Esophagus squamous epithelium (tissue), 5 donors: ENCODE measurements at regions not wholly inside any gene's neighbourhood (a gene's known extent, or its start where the extent isn't known, plus 50 kb on each side); places are given as distances from the start of the nearest gene placed in this dataset.

Experiments used
- DNase-seq: peaks from one replicate; lab custom pipeline; 2025; lab: John Stamatoyannopoulos, UW
- H3K27ac ChIP-seq, 4 donors: fragments of 200-600 bp; sonication (generic); one replicate each; pipeline ENCODE4 v1.5.1; 2016 to 2019; ENCODE audit warnings: mild to moderate bottlenecking in 1 of 4
- H3K27me3 ChIP-seq, 4 donors: fragments of 200-600 bp; sonication (generic); 1 replicate in 3 of 4; 2 replicates in 1 of 4; pipeline versions ENCODE4 v1.5.1 to v1.6.0; 2017 to 2021; ENCODE audit warnings: antibody characterized with exemption in 1 of 4
- H3K36me3 ChIP-seq, 3 donors: fragments of 200-600 bp; sonication (generic); one replicate each; pipeline ENCODE4 v1.5.1; 2016 to 2019
- H3K4me1 ChIP-seq, 3 donors: fragments of 200-600 bp; sonication (generic); one replicate each; pipeline ENCODE4 v1.5.1; 2017 to 2019
- H3K4me3 ChIP-seq, 4 donors: fragments of 200-600 bp; sonication (generic); 1 replicate in 3 of 4; 2 replicates in 1 of 4; pipeline ENCODE4 v1.5.1; 2016 to 2019; ENCODE audit warnings: mild to moderate bottlenecking in 2 of 4, moderate library complexity in 1 of 4
- H3K9me3 ChIP-seq, 3 donors: fragments of 200-600 bp; sonication (generic); one replicate each; pipeline ENCODE4 v1.5.1; 2016 to 2019
- POLR2A ChIP-seq, 4 donors: fragments of 450-650 bp; IDR thresholded peaks; one replicate each; pipeline ENCODE4 v1.6.1; 2017; ENCODE audit warnings: antibody characterized with exemption in 4 of 4, mild to moderate bottlenecking in 4 of 4, moderate library complexity in 3 of 4
- WGBS, 2 donors: methylation state at CpG; one replicate each; pipeline ENCODE4 v1.1.5; 2018; 5-methylcytosine and 5-hydroxymethylcytosine counted together
- intact Hi-C: fragments of 100-400 bp; cut with DNase I; formaldehyde crosslinking; loops from one replicate; pipeline ENCODE4 v1.15.0; 2022
- TF ChIP-seq, protein P1 (sequence below), 6 experiments: fragments of 450-650 bp in 4 of 6; fragments of 200-600 bp in 2 of 6; sonication (generic) in 2 of 6; IDR thresholded peaks; one replicate each; pipeline ENCODE4 v1.5.1; 2016 to 2019; ENCODE audit warnings: antibody characterized with exemption in 6 of 6, mild to moderate bottlenecking in 4 of 6, moderate library complexity in 4 of 6
- donor health status: DM: yes; HTN: yes; CAD: no.

DNA sequence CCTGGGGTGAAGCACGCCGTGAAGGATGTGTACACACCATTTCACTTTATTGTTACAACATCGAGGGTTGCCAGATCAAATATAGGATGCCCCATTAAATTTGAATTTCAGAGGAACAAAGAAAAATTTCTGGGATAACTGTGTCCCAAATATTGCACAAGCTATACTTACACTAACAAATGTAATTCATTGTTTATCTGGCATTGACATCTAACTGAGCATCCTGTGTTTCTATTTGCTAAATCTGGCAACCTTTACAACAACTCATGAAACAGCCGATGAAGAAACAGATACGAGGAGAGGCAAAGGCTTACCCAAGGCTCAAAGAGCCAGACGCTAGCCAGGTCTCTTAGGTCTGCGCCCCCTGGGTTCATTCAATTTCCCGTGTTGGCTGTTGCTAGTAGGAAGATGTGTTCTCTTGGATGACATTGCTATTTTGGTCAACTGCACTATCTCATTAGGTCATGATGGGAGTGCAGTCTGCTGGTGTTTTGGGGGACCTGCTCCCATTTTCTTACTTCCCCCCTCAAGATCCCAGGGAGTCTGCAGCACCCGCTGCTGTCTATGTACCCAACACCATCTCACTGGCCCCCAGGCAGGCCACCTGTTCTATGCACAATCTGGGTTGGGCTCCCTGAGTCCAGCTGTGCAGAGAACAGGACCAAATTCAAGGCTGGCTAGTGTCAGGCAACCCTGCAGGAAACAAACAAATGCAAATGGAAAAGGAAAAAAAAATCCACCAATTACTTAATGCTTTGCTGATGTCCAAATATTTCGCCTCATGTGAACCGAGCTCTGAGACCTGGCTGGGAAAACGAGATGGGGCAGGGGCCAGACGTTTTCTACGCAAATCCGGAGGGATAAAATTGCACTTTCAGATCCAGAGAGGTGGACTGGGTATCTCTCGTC is 560.9 kb downstream of the MIAT start:
- Histone ChIP-seq H3K9me3 (peaks cover 0 to 7% (median 0%) of the 10 kb centered on the region in 3 donors), H3K4me1 (peaks cover 0 to 18% (median 8%) of the 10 kb centered on the region in 3 donors), H3K4me3 (no peak overlapping the region), H3K27me3 (peaks cover 0 to 3% (median 0%) of the 10 kb centered on the region in 4 donors), H3K27ac (peak overlapping the region in 3 of 4 donors; percentile 19 to 62 (median 60)), H3K36me3 (no peaks in the 10 kb centered on the region)
- intact Hi-C loops = no loop called here
- 70 to 71% methylated on average over 14 to 16 of the region's 16 CpGs for WGBS, 2 donors
- no peak for TF ChIP-seq POLR2A (IDR thresholded peaks at IDR 0.05)
- TF ChIP-seq, protein P1, sequence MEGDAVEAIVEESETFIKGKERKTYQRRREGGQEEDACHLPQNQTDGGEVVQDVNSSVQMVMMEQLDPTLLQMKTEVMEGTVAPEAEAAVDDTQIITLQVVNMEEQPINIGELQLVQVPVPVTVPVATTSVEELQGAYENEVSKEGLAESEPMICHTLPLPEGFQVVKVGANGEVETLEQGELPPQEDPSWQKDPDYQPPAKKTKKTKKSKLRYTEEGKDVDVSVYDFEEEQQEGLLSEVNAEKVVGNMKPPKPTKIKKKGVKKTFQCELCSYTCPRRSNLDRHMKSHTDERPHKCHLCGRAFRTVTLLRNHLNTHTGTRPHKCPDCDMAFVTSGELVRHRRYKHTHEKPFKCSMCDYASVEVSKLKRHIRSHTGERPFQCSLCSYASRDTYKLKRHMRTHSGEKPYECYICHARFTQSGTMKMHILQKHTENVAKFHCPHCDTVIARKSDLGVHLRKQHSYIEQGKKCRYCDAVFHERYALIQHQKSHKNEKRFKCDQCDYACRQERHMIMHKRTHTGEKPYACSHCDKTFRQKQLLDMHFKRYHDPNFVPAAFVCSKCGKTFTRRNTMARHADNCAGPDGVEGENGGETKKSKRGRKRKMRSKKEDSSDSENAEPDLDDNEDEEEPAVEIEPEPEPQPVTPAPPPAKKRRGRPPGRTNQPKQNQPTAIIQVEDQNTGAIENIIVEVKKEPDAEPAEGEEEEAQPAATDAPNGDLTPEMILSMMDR (IDR thresholded peaks at IDR 0.05) = no peak
- no peak for DNase-seq

DNA sequence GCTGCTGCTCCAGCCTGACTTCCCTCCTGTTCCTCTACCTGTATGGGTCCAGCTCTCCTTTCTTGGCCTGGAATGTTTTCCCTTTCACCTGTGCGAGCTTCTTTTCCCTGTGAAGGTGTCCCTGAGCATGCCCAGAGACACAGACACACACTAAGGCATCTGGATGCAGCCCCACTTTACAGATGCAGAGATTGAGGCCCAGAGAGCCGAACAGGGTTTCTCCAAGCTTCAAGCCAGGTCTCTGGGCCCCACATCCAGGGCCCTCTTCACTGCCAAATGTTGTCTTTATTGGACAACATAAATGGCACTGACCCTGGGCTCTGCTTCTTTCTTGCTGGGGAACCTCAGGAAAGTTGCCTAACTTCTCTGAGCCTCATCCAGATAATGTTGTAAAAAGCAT is 561.6 kb downstream of the MIAT start:
- 46 to 93% methylated on average over 2 of the region's 2 CpGs for WGBS, 2 donors
- intact Hi-C loops = no loop called here
- Histone ChIP-seq H3K4me1 (peaks cover 0 to 10% (median 3%) of the 10 kb centered on the region in 3 donors), H3K27me3 (peaks cover 0 to 3% (median 0%) of the 10 kb centered on the region in 4 donors), H3K36me3 (no peaks in the 10 kb centered on the region), H3K9me3 (peaks cover 0 to 10% (median 0%) of the 10 kb centered on the region in 3 donors), H3K4me3 (no peak overlapping the region), H3K27ac (peak overlapping the region in 3 of 4 donors; percentile 19 to 62 (median 60))
- DNase-seq = no peak
- TF ChIP-seq POLR2A (IDR thresholded peaks at IDR 0.05) = no peak
- TF ChIP-seq, protein P1 (IDR thresholded peaks at IDR 0.05) = no peak

DNA sequence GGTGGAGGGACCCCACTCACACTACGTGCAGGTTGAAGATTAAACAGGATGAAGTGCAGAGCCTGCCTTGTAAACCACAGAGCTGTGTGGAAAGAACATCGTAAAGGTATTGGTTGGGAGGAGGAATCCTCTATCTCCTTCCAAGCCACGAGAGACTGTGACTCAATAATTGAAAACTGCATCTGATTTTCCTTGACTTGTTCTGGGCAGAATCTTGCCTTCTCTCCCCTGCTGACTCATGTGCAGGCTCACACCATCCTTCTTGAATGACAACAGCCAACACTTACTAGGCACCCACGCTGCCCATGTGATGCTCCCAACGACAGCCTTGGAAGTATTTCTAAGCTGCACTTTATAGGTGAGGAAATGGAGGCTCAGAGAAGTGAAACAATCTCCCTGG is 563.0 kb downstream of the MIAT start:
- H3K27ac ChIP-seq = peak overlapping the region in 2 of 4 donors; percentile 25 to 44
- intact Hi-C loops = no loop called here
- peaks cover 0 to 5% (median 0%) of the 10 kb centered on the region in 3 donors for H3K4me1 ChIP-seq
- DNase-seq = no peak
- WGBS, 2 donors = 19 to 21% methylated on average over 4 to 5 of the region's 5 CpGs
- H3K4me3 ChIP-seq = no peak overlapping the region
- no peaks in the 10 kb centered on the region for H3K36me3 ChIP-seq
- TF ChIP-seq POLR2A (IDR thresholded peaks at IDR 0.05) = no peak
- TF ChIP-seq, protein P1 (IDR thresholded peaks at IDR 0.05) = no peak
- H3K27me3 ChIP-seq = peaks cover 0 to 3% (median 0%) of the 10 kb centered on the region in 4 donors
- H3K9me3 ChIP-seq = peaks cover 0 to 10% (median 0%) of the 10 kb centered on the region in 3 donors

DNA sequence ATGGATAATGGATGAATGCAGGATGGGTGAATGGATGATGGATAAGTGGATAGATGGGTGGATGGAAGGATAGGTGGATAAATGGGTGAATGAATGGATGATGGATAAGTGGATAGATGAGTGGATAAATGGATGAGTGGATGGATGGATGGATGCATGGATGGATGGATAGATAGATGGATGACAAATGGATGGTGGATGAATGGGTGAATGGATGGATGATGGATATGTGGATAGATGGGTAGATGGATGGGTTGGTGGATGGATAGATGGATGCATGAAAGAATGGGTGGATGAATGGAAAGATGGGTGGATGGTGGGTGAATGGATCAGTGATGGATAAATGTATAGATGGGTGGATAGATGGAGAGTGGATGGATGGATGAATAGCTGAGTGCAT is 564.8 kb downstream of the MIAT start:
- Histone ChIP-seq H3K4me1 (peaks cover 0 to 5% (median 0%) of the 10 kb centered on the region in 3 donors), H3K27me3 (peaks cover 0 to 3% (median 0%) of the 10 kb centered on the region in 4 donors), H3K27ac (no peak overlapping the region), H3K9me3 (peaks cover 0 to 10% (median 0%) of the 10 kb centered on the region in 3 donors), H3K36me3 (no peaks in the 10 kb centered on the region), H3K4me3 (no peak overlapping the region)
- intact Hi-C loops = no loop called here
- TF ChIP-seq, protein P1 (IDR thresholded peaks at IDR 0.05) = no peak
- no peak for TF ChIP-seq POLR2A (IDR thresholded peaks at IDR 0.05)
- no peak for DNase-seq
